A673 (cell line): ENCODE measurements at regions not wholly inside any gene's neighbourhood (a gene's known extent, or its start where the extent isn't known, plus 50 kb on each side); places are given as distances from the start of the nearest gene placed in this dataset.
A peak's percentile ranks its signal among the peaks of the same experiment; 100 is the strongest.

Experiments
- BruUV-seq: library from RNA; stranded (reverse); fragments of 400-500 nt; replicated peaks from 2 replicates; lab custom pipeline; 2021; lab: Mats Ljungman, UMichigan
- CTCF ChIA-PET: fragments of 300-600 bp; sonication (Branson Sonifier 250); formaldehyde crosslinking; loops from one replicate; lab custom pipeline; 2022; ENCODE audit warnings: antibody characterized with exemption; lab: Charles Lee
- POLR2A ChIA-PET: fragments of 300-600 bp; sonication (Branson Sonifier 250); formaldehyde crosslinking; loops from one replicate; lab custom pipeline; 2022; ENCODE audit warnings: antibody characterized with exemption; ENCODE audit not compliant: low non-redundant PET; lab: Charles Lee
- DNase-seq: peaks from one replicate; pipeline ENCODE4 v3.0.0-alpha.2; 2015; ENCODE audit warnings: low spot score
- H3K27ac ChIP-seq: fragments of 200-600 bp; sonication (generic); 2 replicates; pipeline ENCODE4 v1.5.1; 2016; ENCODE audit warnings: mixed run types, low read depth, mild to moderate bottlenecking, mixed read lengths, antibody characterized with exemption, low read length; ENCODE audit not compliant: poor library complexity, severe bottlenecking
- H3K27me3 ChIP-seq: fragments of 200-600 bp; sonication (generic); replicated peaks from 2 replicates; pipeline ENCODE4 v1.6.1; 2017; ENCODE audit warnings: mixed run types, low read depth, mild to moderate bottlenecking, mixed read lengths, antibody characterized with exemption, low read length; ENCODE audit not compliant: insufficient read depth, poor library complexity
- H3K36me3 ChIP-seq: fragments of 200-600 bp; sonication (generic); 2 replicates; pipeline ENCODE4 v1.6.1; 2016; ENCODE audit warnings: mixed run types, mild to moderate bottlenecking, mixed read lengths, antibody characterized with exemption, low read length; ENCODE audit not compliant: insufficient read depth, poor library complexity, severe bottlenecking
- H3K4me1 ChIP-seq: fragments of 200-600 bp; sonication (generic); 2 replicates; pipeline ENCODE4 v1.6.1; 2017; ENCODE audit warnings: mixed run types, mild to moderate bottlenecking, mixed read lengths, antibody characterized with exemption, low read length; ENCODE audit not compliant: insufficient read depth, poor library complexity, severe bottlenecking
- H3K4me3 ChIP-seq: fragments of 200-600 bp; sonication (generic); 2 replicates; pipeline ENCODE4 v1.5.1; 2016; ENCODE audit warnings: low read depth, mixed run types, mild to moderate bottlenecking, mixed read lengths, low read length; ENCODE audit not compliant: poor library complexity, severe bottlenecking
- H3K9me3 ChIP-seq: fragments of 200-600 bp; sonication (generic); 2 replicates; pipeline ENCODE4 v1.6.1; 2016; ENCODE audit warnings: mixed run types, low read depth, mild to moderate bottlenecking, mixed read lengths, antibody characterized with exemption, low read length; ENCODE audit not compliant: poor library complexity, severe bottlenecking
- CTCF ChIP-seq: fragments of 300-800, 200-600 bp; sonication (generic); conservative IDR thresholded peaks from 2 replicates; pipeline ENCODE4 v1.5.1; 2017; ENCODE audit warnings: low read depth, mild to moderate bottlenecking, antibody characterized with exemption, low read length, moderate library complexity, mixed read lengths
- EZH2 ChIP-seq: fragments of 200-600 bp; sonication (generic); IDR thresholded peaks from 2 replicates; pipeline ENCODE4 v1.6.1; 2017; ENCODE audit warnings: borderline replicate concordance, low read depth, mild to moderate bottlenecking, mixed read lengths, antibody characterized with exemption, low read length; ENCODE audit not compliant: poor library complexity, severe bottlenecking
- intact Hi-C: fragments of 100-400 bp; cut with micrococcal nuclease; formaldehyde crosslinking; loops from one replicate; pipeline ENCODE4 v1.10.0; 2022; ENCODE audit not compliant: unreplicated experiment

- CTCF ChIA-PET: interaction anchor here (0.6 to 2.8 kb wide), 3 partner anchors 166 to 671 kb away, joined by 4 to 14 read pairs (median 4); no protein-coding TSS in a partner anchor
- Histone ChIP-seq H3K36me3 (no peaks in the 10 kb centered on the region), H3K27ac (no peak overlapping the region), H3K9me3 (no peaks in the 10 kb centered on the region), H3K4me3 (no peak overlapping the region), H3K4me1 (no peaks in the 10 kb centered on the region), H3K27me3 (no peaks in the 10 kb centered on the region)
- BruUV-seq: no TSS peak
- intact Hi-C loops: no loop called here
- POLR2A ChIA-PET: no interaction called here
- no peak for DNase-seq
- no peak for TF ChIP-seq EZH2
- no peak for TF ChIP-seq CTCF
Observed at GRCh38 chr7:22561895-22562593, 62.1 kb upstream of the STEAP1B start.

GRCh38 chr7:22561321-22561811 lies 61.4 kb upstream of the STEAP1B start:
- no peak for DNase-seq
- no peak for TF ChIP-seq EZH2
- no peak for TF ChIP-seq CTCF
- no peak overlapping the region for H3K27ac ChIP-seq
- no peaks in the 10 kb centered on the region for H3K36me3 ChIP-seq
- CTCF ChIA-PET: interaction anchor here (0.6 to 2.8 kb wide), 2 partner anchors 167 to 494 kb away, joined by 3 to 14 read pairs; no protein-coding TSS in a partner anchor
- H3K27me3 ChIP-seq: no peaks in the 10 kb centered on the region
- no peaks in the 10 kb centered on the region for H3K9me3 ChIP-seq
- no peak overlapping the region for H3K4me3 ChIP-seq
- intact Hi-C loops: no loop called here
- no TSS peak for BruUV-seq
- H3K4me1 ChIP-seq: no peaks in the 10 kb centered on the region
- POLR2A ChIA-PET: no interaction called here

GRCh38 chr7:22559829-22560489 lies 60.0 kb upstream of the STEAP1B start:
- DNase-seq: peak; percentile 84
- Histone ChIP-seq H3K4me3 (no peak overlapping the region), H3K9me3 (no peaks in the 10 kb centered on the region), H3K4me1 (no peaks in the 10 kb centered on the region), H3K27ac (no peak overlapping the region), H3K36me3 (no peaks in the 10 kb centered on the region), H3K27me3 (no peaks in the 10 kb centered on the region)
- BruUV-seq: no TSS peak
- intact Hi-C loops: loop anchor here (1.0 kb wide), 3 partner anchors 166 to 495 kb away; no protein-coding TSS in a partner anchor
- TF ChIP-seq CTCF: peak; percentile 94
- TF ChIP-seq EZH2: no peak
- CTCF ChIA-PET: interaction anchor here (0.6 to 2.8 kb wide), 8 partner anchors 167 to 942 kb away, joined by 3 to 14 read pairs (median 6); partner anchors contain the start of gene IL6
- POLR2A ChIA-PET: no interaction called here
